ENCODE measurements at regions not wholly inside any gene's neighbourhood (a gene's known extent, or its start where the extent isn't known, plus 50 kb on each side); places are given as distances from the start of the nearest gene placed in this dataset.

- peak; percentile 1 for DNase-seq
These were observed 227.4 kb upstream of the MYT1L start for GRCh38 chr2:2558476-2558875.

GRCh38 chr2:2557475-2557874, 226.4 kb upstream of the MYT1L start:
- no peak for DNase-seq

GRCh38 chr2:2550856-2551255, 219.8 kb upstream of the MYT1L start:
- no peak for DNase-seq

GRCh38 chr2:2547911-2548310, 216.8 kb upstream of the MYT1L start:
- no peak for DNase-seq

- no peak for DNase-seq
These were observed 216.4 kb upstream of the MYT1L start for GRCh38 chr2:2547451-2547850.

- DNase-seq, result no peak
These were observed 215.0 kb upstream of the MYT1L start for GRCh38 chr2:2546046-2546445.

- no peak for DNase-seq
These were observed 212.0 kb upstream of the MYT1L start for GRCh38 chr2:2542966-2543611.

GRCh38 chr2:2542316-2542715, 211.2 kb upstream of the MYT1L start:
- DNase-seq, result no peak

- DNase-seq, result no peak
These were observed 209.3 kb upstream of the MYT1L start for GRCh38 chr2:2540406-2540805.

- DNase-seq, result no peak
These were observed 205.5 kb upstream of the MYT1L start for GRCh38 chr2:2536416-2537056.

GRCh38 chr2:2530334-2530733, 199.3 kb upstream of the MYT1L start:
- no peak for DNase-seq

- no peak for DNase-seq
These were observed 197.8 kb upstream of the MYT1L start for GRCh38 chr2:2528846-2529245.

GRCh38 chr2:2527148-2527547, 196.1 kb upstream of the MYT1L start:
- DNase-seq, result no peak

- no peak for DNase-seq
These were observed 193.4 kb upstream of the MYT1L start for GRCh38 chr2:2524348-2524941.

GRCh38 chr2:2523461-2524347, 192.6 kb upstream of the MYT1L start:
- no peak for DNase-seq

GRCh38 chr2:2520401-2520811, 189.3 kb upstream of the MYT1L start:
- DNase-seq, result no peak

GRCh38 chr2:2519381-2519780, 188.3 kb upstream of the MYT1L start:
- DNase-seq, result no peak

- DNase-seq, result no peak
These were observed 186.3 kb upstream of the MYT1L start for GRCh38 chr2:2517399-2517798.

- no peak for DNase-seq
These were observed 185.3 kb upstream of the MYT1L start for GRCh38 chr2:2516386-2516785.

GRCh38 chr2:2512931-2513330, 181.9 kb upstream of the MYT1L start:
- DNase-seq, result no peak

- no peak for DNase-seq
These were observed 176.4 kb upstream of the MYT1L start for GRCh38 chr2:2507417-2507997.

GRCh38 chr2:2506536-2506935, 175.5 kb upstream of the MYT1L start:
- DNase-seq, result no peak

- DNase-seq, result no peak
These were observed 174.5 kb upstream of the MYT1L start for GRCh38 chr2:2505604-2506003.

All from right forelimb (tissue), 1 donor.